ENCODE measurements at regions not wholly inside any gene's neighbourhood (a gene's known extent, or its start where the extent isn't known, plus 50 kb on each side); places are given as distances from the start of the nearest gene placed in this dataset.

DNA sequence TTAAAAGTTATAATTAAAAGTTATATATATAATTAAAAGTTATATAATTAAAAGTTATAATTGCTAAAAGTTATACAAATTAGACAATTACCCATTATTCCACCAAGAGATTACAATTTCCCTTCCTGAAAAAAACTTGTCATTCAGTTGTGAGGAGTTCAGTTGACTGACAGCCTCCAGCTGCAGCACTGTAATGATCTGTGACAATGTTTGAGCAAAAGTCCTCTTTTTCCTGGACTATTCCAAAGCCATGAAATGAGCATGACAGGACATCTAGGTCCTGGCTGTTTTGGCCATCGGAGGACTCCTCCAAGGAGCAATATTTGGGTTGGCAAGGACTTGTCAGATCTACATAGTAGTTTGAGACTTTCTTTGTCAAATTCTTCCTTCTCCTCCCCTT lies 258.7 kb upstream of the EDNRB start:
- Histone ChIP-seq H3K4me1 (ENCODE audit: control insufficient read depth in 1 of 2, low read depth in 2 of 2) (no peaks in the 10 kb centered on the region), H3K27ac (no peak overlapping the region), H3K9me3 (no peaks in the 10 kb centered on the region), H3K27me3 (replicated peaks; ENCODE audit: insufficient read depth) (no peaks in the 10 kb centered on the region), H3K4me3 (no peak overlapping the region), H3K36me3 (no peaks in the 10 kb centered on the region)
- no peak for ATAC-seq (ENCODE audit: insufficient number of reproducible peaks, low FRiP score, low read depth)
- TF ChIP-seq, protein P1, sequence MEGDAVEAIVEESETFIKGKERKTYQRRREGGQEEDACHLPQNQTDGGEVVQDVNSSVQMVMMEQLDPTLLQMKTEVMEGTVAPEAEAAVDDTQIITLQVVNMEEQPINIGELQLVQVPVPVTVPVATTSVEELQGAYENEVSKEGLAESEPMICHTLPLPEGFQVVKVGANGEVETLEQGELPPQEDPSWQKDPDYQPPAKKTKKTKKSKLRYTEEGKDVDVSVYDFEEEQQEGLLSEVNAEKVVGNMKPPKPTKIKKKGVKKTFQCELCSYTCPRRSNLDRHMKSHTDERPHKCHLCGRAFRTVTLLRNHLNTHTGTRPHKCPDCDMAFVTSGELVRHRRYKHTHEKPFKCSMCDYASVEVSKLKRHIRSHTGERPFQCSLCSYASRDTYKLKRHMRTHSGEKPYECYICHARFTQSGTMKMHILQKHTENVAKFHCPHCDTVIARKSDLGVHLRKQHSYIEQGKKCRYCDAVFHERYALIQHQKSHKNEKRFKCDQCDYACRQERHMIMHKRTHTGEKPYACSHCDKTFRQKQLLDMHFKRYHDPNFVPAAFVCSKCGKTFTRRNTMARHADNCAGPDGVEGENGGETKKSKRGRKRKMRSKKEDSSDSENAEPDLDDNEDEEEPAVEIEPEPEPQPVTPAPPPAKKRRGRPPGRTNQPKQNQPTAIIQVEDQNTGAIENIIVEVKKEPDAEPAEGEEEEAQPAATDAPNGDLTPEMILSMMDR (IDR thresholded peaks at IDR 0.05), result no peak
- no peak for DNase-seq (ENCODE audit: low spot score)

DNA sequence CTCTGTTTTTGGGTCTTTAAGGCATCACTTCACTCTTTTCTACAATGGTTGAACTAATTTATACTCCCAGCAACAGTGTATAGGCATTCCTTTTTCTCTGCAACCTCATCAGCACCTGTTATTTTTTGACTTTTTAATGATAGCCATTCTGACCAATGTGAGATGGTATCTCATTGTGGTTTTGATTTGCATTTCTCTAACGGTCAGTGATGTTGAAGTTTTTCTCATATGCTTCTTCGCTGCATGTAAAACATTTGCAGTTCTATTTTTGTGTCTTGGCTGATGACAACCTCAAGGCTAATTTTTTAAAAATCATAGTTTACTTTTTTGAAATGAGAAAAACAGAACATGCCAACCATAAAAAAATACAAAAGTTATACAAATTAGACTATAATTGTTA lies 258.2 kb upstream of the EDNRB start:
- Histone ChIP-seq H3K27ac (no peak overlapping the region), H3K36me3 (no peaks in the 10 kb centered on the region), H3K27me3 (replicated peaks; ENCODE audit: insufficient read depth) (no peaks in the 10 kb centered on the region), H3K4me3 (no peak overlapping the region), H3K9me3 (no peaks in the 10 kb centered on the region), H3K4me1 (ENCODE audit: control insufficient read depth in 1 of 2, low read depth in 2 of 2) (no peaks in the 10 kb centered on the region)
- DNase-seq (ENCODE audit: low spot score), result no peak
- TF ChIP-seq, protein P1 (IDR thresholded peaks at IDR 0.05), result no peak
- no peak for ATAC-seq (ENCODE audit: insufficient number of reproducible peaks, low FRiP score, low read depth)

- DNase-seq (ENCODE audit: low spot score), result no peak
- Histone ChIP-seq H3K4me3 (no peak overlapping the region), H3K9me3 (no peaks in the 10 kb centered on the region), H3K27ac (no peak overlapping the region), H3K4me1 (ENCODE audit: control insufficient read depth in 1 of 2, low read depth in 2 of 2) (no peaks in the 10 kb centered on the region), H3K27me3 (replicated peaks; ENCODE audit: insufficient read depth) (no peaks in the 10 kb centered on the region), H3K36me3 (no peaks in the 10 kb centered on the region)
- TF ChIP-seq, protein P1 (IDR thresholded peaks at IDR 0.05), result no peak
- no peak for ATAC-seq (ENCODE audit: insufficient number of reproducible peaks, low FRiP score, low read depth)
These were observed 250.8 kb upstream of the EDNRB start for GRCh38 chr13:78169386-78169785.

GRCh38 chr13:78168981-78169380 lies 250.3 kb upstream of the EDNRB start:
- no peak overlapping the region for H3K4me3 ChIP-seq
- TF ChIP-seq, protein P1 (IDR thresholded peaks at IDR 0.05), result no peak
- no peaks in the 10 kb centered on the region for H3K36me3 ChIP-seq
- no peaks in the 10 kb centered on the region for H3K4me1 ChIP-seq (ENCODE audit: control insufficient read depth in 1 of 2, low read depth in 2 of 2)
- H3K27ac ChIP-seq, result no peak overlapping the region
- ATAC-seq (ENCODE audit: insufficient number of reproducible peaks, low FRiP score, low read depth) (no peak), DNase-seq (ENCODE audit: low spot score) (no peak)
- H3K27me3 ChIP-seq (replicated peaks; ENCODE audit: insufficient read depth), result no peaks in the 10 kb centered on the region
- no peaks in the 10 kb centered on the region for H3K9me3 ChIP-seq

DNA sequence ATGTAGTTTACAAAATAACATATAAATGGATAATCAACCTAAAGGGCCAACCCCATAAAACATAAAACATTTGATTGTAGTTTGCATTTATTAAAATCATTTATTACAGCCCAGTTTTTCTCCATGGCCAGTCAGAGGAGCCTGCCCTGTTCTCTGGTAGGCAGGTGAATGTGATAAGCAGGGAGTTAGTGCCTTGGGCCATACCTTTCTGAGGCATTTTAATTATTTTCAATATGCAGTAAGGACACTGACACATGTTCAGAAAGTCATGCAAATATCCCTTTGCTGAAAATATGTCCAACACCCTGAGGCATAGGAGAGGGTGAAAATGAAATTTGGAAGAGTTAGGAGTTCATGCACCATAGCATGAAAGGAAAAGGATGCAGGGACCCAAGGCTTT lies 242.6 kb upstream of the EDNRB start:
- Histone ChIP-seq H3K9me3 (no peaks in the 10 kb centered on the region), H3K27me3 (replicated peaks; ENCODE audit: insufficient read depth) (no peaks in the 10 kb centered on the region), H3K36me3 (no peaks in the 10 kb centered on the region), H3K4me3 (no peak overlapping the region), H3K27ac (no peak overlapping the region), H3K4me1 (ENCODE audit: control insufficient read depth in 1 of 2, low read depth in 2 of 2) (no peaks in the 10 kb centered on the region)
- ATAC-seq (ENCODE audit: insufficient number of reproducible peaks, low FRiP score, low read depth) (no peak), DNase-seq (ENCODE audit: low spot score) (no peak)
- TF ChIP-seq, protein P1 (IDR thresholded peaks at IDR 0.05), result no peak
